Glomerular endothelial cell (primary cell): ENCODE measurements at regions not wholly inside any gene's neighbourhood (a gene's known extent, or its start where the extent isn't known, plus 50 kb on each side); places are given as distances from the start of the nearest gene placed in this dataset.
"Not testable (repeated sequence)": the region's sequence is repeated elsewhere in the genome, so short reads cannot be mapped to it uniquely, and the experiment has no call there.

Experiments
- DNase-seq: peaks from one replicate; pipeline ENCODE4 v3.0.0-alpha.2; 2011; ENCODE audit warnings: low read depth, low spot score; ENCODE audit errors: extremely low read depth

- no peak for DNase-seq
Measured at GRCh38 chr4:33427676-33428075, 2707.5 kb downstream of the PCDH7 start.

- no peak for DNase-seq
Measured at GRCh38 chr4:33429971-33430370, 2709.8 kb downstream of the PCDH7 start.

GRCh38 chr4:33437406-33437805 lies 2717.2 kb downstream of the PCDH7 start:
- no peak for DNase-seq

GRCh38 chr4:33446953-33447352 lies 2726.8 kb downstream of the PCDH7 start:
- DNase-seq = no peak

- DNase-seq = no peak
Measured at GRCh38 chr4:33448948-33449347, 2728.8 kb downstream of the PCDH7 start.

GRCh38 chr4:33453436-33453835 lies 2733.3 kb downstream of the PCDH7 start:
- no peak for DNase-seq

GRCh38 chr4:33453916-33454315 lies 2733.7 kb downstream of the PCDH7 start:
- DNase-seq = no peak

- DNase-seq = no peak
Measured at GRCh38 chr4:33465565-33465964, 2745.4 kb downstream of the PCDH7 start.

- DNase-seq = no peak
Measured at GRCh38 chr4:33467291-33467690, 2747.1 kb downstream of the PCDH7 start.

GRCh38 chr4:33470805-33471204 lies 2750.6 kb downstream of the PCDH7 start:
- no peak for DNase-seq

- DNase-seq = no peak
Measured at GRCh38 chr4:33477715-33478114, 2757.5 kb downstream of the PCDH7 start.

GRCh38 chr4:33482773-33483172 lies 2761.5 kb downstream of the ARAP2 start:
- DNase-seq = no peak

GRCh38 chr4:33485111-33485510 lies 2759.2 kb downstream of the ARAP2 start:
- no peak for DNase-seq

GRCh38 chr4:33493231-33493630 lies 2751.1 kb downstream of the ARAP2 start:
- DNase-seq = no peak

GRCh38 chr4:33494150-33494549 lies 2750.2 kb downstream of the ARAP2 start:
- no peak for DNase-seq

GRCh38 chr4:33501587-33501986 lies 2742.7 kb downstream of the ARAP2 start:
- DNase-seq = not testable (repeated sequence)

- DNase-seq = no peak
Measured at GRCh38 chr4:33512397-33512796, 2731.9 kb downstream of the ARAP2 start.

- no peak for DNase-seq
Measured at GRCh38 chr4:33518856-33519255, 2725.5 kb downstream of the ARAP2 start.

- no peak for DNase-seq
Measured at GRCh38 chr4:33532821-33533220, 2711.5 kb downstream of the ARAP2 start.

- no peak for DNase-seq
Measured at GRCh38 chr4:33536898-33537297, 2707.4 kb downstream of the ARAP2 start.

GRCh38 chr4:33537527-33537926 lies 2706.8 kb downstream of the ARAP2 start:
- DNase-seq = no peak

- no peak for DNase-seq
Measured at GRCh38 chr4:33543941-33544450, 2700.3 kb downstream of the ARAP2 start.

GRCh38 chr4:33551244-33551643 lies 2693.1 kb downstream of the ARAP2 start:
- DNase-seq = no peak
